ENCODE measurements at regions not wholly inside any gene's neighbourhood (a gene's known extent, or its start where the extent isn't known, plus 50 kb on each side); places are given as distances from the start of the nearest gene placed in this dataset.

GRCh38 chr2:2810504-2810903, 479.4 kb upstream of the MYT1L start:
- Histone ChIP-seq H3K27ac (ENCODE audit: low read depth, low read length) (no peak overlapping the region), H3K9ac (ENCODE audit: low read length) (no peak overlapping the region), H3K27me3 (ENCODE audit: control insufficient read depth, insufficient read depth, low read length) (no peaks in the 10 kb centered on the region), H3K36me3 (ENCODE audit: control insufficient read depth, insufficient read depth, low read length) (no peaks in the 10 kb centered on the region), H3K4me1 (ENCODE audit: control insufficient read depth, insufficient read depth, low read length) (no peaks in the 10 kb centered on the region), H3K4me3 (ENCODE audit: low read length) (no peak overlapping the region)

- H3K27me3 ChIP-seq (ENCODE audit: control insufficient read depth, insufficient read depth, low read length): no peaks in the 10 kb centered on the region
- no peak overlapping the region for H3K4me3 ChIP-seq (ENCODE audit: low read length)
- H3K4me1 ChIP-seq (ENCODE audit: control insufficient read depth, insufficient read depth, low read length): no peaks in the 10 kb centered on the region
- no peaks in the 10 kb centered on the region for H3K36me3 ChIP-seq (ENCODE audit: control insufficient read depth, insufficient read depth, low read length)
- H3K27ac ChIP-seq (ENCODE audit: low read depth, low read length): no peak overlapping the region
- H3K9ac ChIP-seq (ENCODE audit: low read length): no peak overlapping the region
These were observed 478.7 kb upstream of the MYT1L start for GRCh38 chr2:2809771-2810170.

GRCh38 chr2:2808551-2809058, 477.5 kb upstream of the MYT1L start:
- Histone ChIP-seq H3K4me1 (ENCODE audit: control insufficient read depth, insufficient read depth, low read length) (no peaks in the 10 kb centered on the region), H3K36me3 (ENCODE audit: control insufficient read depth, insufficient read depth, low read length) (no peaks in the 10 kb centered on the region), H3K27ac (ENCODE audit: low read depth, low read length) (no peak overlapping the region), H3K9ac (ENCODE audit: low read length) (no peak overlapping the region), H3K27me3 (ENCODE audit: control insufficient read depth, insufficient read depth, low read length) (no peaks in the 10 kb centered on the region), H3K4me3 (ENCODE audit: low read length) (no peak overlapping the region)

- Histone ChIP-seq H3K4me1 (ENCODE audit: control insufficient read depth, insufficient read depth, low read length) (no peaks in the 10 kb centered on the region), H3K27ac (ENCODE audit: low read depth, low read length) (no peak overlapping the region), H3K36me3 (ENCODE audit: control insufficient read depth, insufficient read depth, low read length) (no peaks in the 10 kb centered on the region), H3K4me3 (ENCODE audit: low read length) (no peak overlapping the region), H3K9ac (ENCODE audit: low read length) (no peak overlapping the region), H3K27me3 (ENCODE audit: control insufficient read depth, insufficient read depth, low read length) (no peaks in the 10 kb centered on the region)
These were observed 475.6 kb upstream of the MYT1L start for GRCh38 chr2:2806711-2807110.

GRCh38 chr2:2805263-2805662, 474.2 kb upstream of the MYT1L start:
- Histone ChIP-seq H3K9ac (ENCODE audit: low read length) (no peak overlapping the region), H3K27me3 (ENCODE audit: control insufficient read depth, insufficient read depth, low read length) (no peaks in the 10 kb centered on the region), H3K4me3 (ENCODE audit: low read length) (no peak overlapping the region), H3K36me3 (ENCODE audit: control insufficient read depth, insufficient read depth, low read length) (no peaks in the 10 kb centered on the region), H3K4me1 (ENCODE audit: control insufficient read depth, insufficient read depth, low read length) (no peaks in the 10 kb centered on the region), H3K27ac (ENCODE audit: low read depth, low read length) (no peak overlapping the region)

GRCh38 chr2:2804528-2804927, 473.5 kb upstream of the MYT1L start:
- Histone ChIP-seq H3K4me1 (ENCODE audit: control insufficient read depth, insufficient read depth, low read length) (no peaks in the 10 kb centered on the region), H3K27ac (ENCODE audit: low read depth, low read length) (no peak overlapping the region), H3K4me3 (ENCODE audit: low read length) (no peak overlapping the region), H3K36me3 (ENCODE audit: control insufficient read depth, insufficient read depth, low read length) (no peaks in the 10 kb centered on the region), H3K9ac (ENCODE audit: low read length) (no peak overlapping the region), H3K27me3 (ENCODE audit: control insufficient read depth, insufficient read depth, low read length) (no peaks in the 10 kb centered on the region)

- H3K4me1 ChIP-seq (ENCODE audit: control insufficient read depth, insufficient read depth, low read length): no peaks in the 10 kb centered on the region
- no peak overlapping the region for H3K9ac ChIP-seq (ENCODE audit: low read length)
- no peaks in the 10 kb centered on the region for H3K36me3 ChIP-seq (ENCODE audit: control insufficient read depth, insufficient read depth, low read length)
- H3K27me3 ChIP-seq (ENCODE audit: control insufficient read depth, insufficient read depth, low read length): no peaks in the 10 kb centered on the region
- H3K27ac ChIP-seq (ENCODE audit: low read depth, low read length): no peak overlapping the region
- no peak overlapping the region for H3K4me3 ChIP-seq (ENCODE audit: low read length)
These were observed 470.4 kb upstream of the MYT1L start for GRCh38 chr2:2801458-2801857.

- H3K4me1 ChIP-seq (ENCODE audit: control insufficient read depth, insufficient read depth, low read length): no peaks in the 10 kb centered on the region
- H3K36me3 ChIP-seq (ENCODE audit: control insufficient read depth, insufficient read depth, low read length): no peaks in the 10 kb centered on the region
- no peaks in the 10 kb centered on the region for H3K27me3 ChIP-seq (ENCODE audit: control insufficient read depth, insufficient read depth, low read length)
- H3K27ac ChIP-seq (ENCODE audit: low read depth, low read length): no peak overlapping the region
- H3K9ac ChIP-seq (ENCODE audit: low read length): no peak overlapping the region
- H3K4me3 ChIP-seq (ENCODE audit: low read length): no peak overlapping the region
These were observed 469.6 kb upstream of the MYT1L start for GRCh38 chr2:2800697-2801096.

GRCh38 chr2:2800001-2800400, 468.9 kb upstream of the MYT1L start:
- Histone ChIP-seq H3K36me3 (ENCODE audit: control insufficient read depth, insufficient read depth, low read length) (no peaks in the 10 kb centered on the region), H3K9ac (ENCODE audit: low read length) (no peak overlapping the region), H3K4me3 (ENCODE audit: low read length) (no peak overlapping the region), H3K4me1 (ENCODE audit: control insufficient read depth, insufficient read depth, low read length) (no peaks in the 10 kb centered on the region), H3K27me3 (ENCODE audit: control insufficient read depth, insufficient read depth, low read length) (no peaks in the 10 kb centered on the region), H3K27ac (ENCODE audit: low read depth, low read length) (no peak overlapping the region)

GRCh38 chr2:2799151-2799697, 468.1 kb upstream of the MYT1L start:
- no peaks in the 10 kb centered on the region for H3K27me3 ChIP-seq (ENCODE audit: control insufficient read depth, insufficient read depth, low read length)
- no peaks in the 10 kb centered on the region for H3K36me3 ChIP-seq (ENCODE audit: control insufficient read depth, insufficient read depth, low read length)
- H3K4me1 ChIP-seq (ENCODE audit: control insufficient read depth, insufficient read depth, low read length): no peaks in the 10 kb centered on the region
- H3K9ac ChIP-seq (ENCODE audit: low read length): no peak overlapping the region
- no peak overlapping the region for H3K4me3 ChIP-seq (ENCODE audit: low read length)
- no peak overlapping the region for H3K27ac ChIP-seq (ENCODE audit: low read depth, low read length)

- H3K4me3 ChIP-seq (ENCODE audit: low read length): no peak overlapping the region
- H3K27ac ChIP-seq (ENCODE audit: low read depth, low read length): no peak overlapping the region
- no peak overlapping the region for H3K9ac ChIP-seq (ENCODE audit: low read length)
- H3K36me3 ChIP-seq (ENCODE audit: control insufficient read depth, insufficient read depth, low read length): no peaks in the 10 kb centered on the region
- no peaks in the 10 kb centered on the region for H3K27me3 ChIP-seq (ENCODE audit: control insufficient read depth, insufficient read depth, low read length)
- no peaks in the 10 kb centered on the region for H3K4me1 ChIP-seq (ENCODE audit: control insufficient read depth, insufficient read depth, low read length)
These were observed 467.3 kb upstream of the MYT1L start for GRCh38 chr2:2798337-2798736.

- no peaks in the 10 kb centered on the region for H3K4me1 ChIP-seq (ENCODE audit: control insufficient read depth, insufficient read depth, low read length)
- no peak overlapping the region for H3K4me3 ChIP-seq (ENCODE audit: low read length)
- no peaks in the 10 kb centered on the region for H3K36me3 ChIP-seq (ENCODE audit: control insufficient read depth, insufficient read depth, low read length)
- no peak overlapping the region for H3K27ac ChIP-seq (ENCODE audit: low read depth, low read length)
- H3K9ac ChIP-seq (ENCODE audit: low read length): no peak overlapping the region
- H3K27me3 ChIP-seq (ENCODE audit: control insufficient read depth, insufficient read depth, low read length): no peaks in the 10 kb centered on the region
These were observed 466.7 kb upstream of the MYT1L start for GRCh38 chr2:2797797-2798196.

GRCh38 chr2:2796207-2796606, 465.1 kb upstream of the MYT1L start:
- H3K4me1 ChIP-seq (ENCODE audit: control insufficient read depth, insufficient read depth, low read length): no peaks in the 10 kb centered on the region
- H3K9ac ChIP-seq (ENCODE audit: low read length): no peak overlapping the region
- no peak overlapping the region for H3K4me3 ChIP-seq (ENCODE audit: low read length)
- no peaks in the 10 kb centered on the region for H3K36me3 ChIP-seq (ENCODE audit: control insufficient read depth, insufficient read depth, low read length)
- no peaks in the 10 kb centered on the region for H3K27me3 ChIP-seq (ENCODE audit: control insufficient read depth, insufficient read depth, low read length)
- H3K27ac ChIP-seq (ENCODE audit: low read depth, low read length): no peak overlapping the region
